HG03095 (cell line): ENCODE measurements at regions not wholly inside any gene's neighbourhood (a gene's known extent, or its start where the extent isn't known, plus 50 kb on each side); places are given as distances from the start of the nearest gene placed in this dataset.

Experiments
- ATAC-seq: cut with Tn5 transposase; IDR thresholded peaks from one replicate; pipeline ENCODE4 v1.9.1; 2021; ENCODE audit warnings: moderate library complexity; ENCODE audit not compliant: unreplicated experiment

GRCh38 chr2:187274146-187274545 lies 173.9 kb downstream of the CALCRL start:
- ATAC-seq = no peak

GRCh38 chr2:187272255-187272654 lies 175.8 kb downstream of the CALCRL start:
- ATAC-seq = no peak

GRCh38 chr2:187271825-187272224 lies 176.2 kb downstream of the CALCRL start:
- ATAC-seq = no peak

DNA sequence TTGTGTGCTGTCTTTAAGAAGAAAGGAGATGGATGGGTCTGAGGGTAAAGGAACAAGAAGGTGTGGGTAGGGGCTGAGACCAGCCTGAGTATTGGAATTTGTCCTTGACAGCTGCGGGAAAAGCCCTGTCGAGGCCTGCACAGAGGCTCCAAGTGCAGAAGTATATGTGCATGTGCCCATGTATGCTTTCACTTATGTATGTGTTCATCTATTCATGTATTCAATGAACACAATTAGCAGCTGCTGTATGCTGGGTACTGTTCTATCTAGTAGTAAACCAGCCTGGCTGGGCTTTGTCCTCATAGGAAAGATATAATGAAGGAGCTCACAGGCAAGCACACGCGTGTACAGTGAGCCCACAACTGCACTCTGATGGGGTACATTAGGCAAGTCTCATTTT lies 181.4 kb downstream of the CALCRL start:
- no peak for ATAC-seq

- ATAC-seq = no peak
Measured at GRCh38 chr2:187266147-187266546, 181.9 kb downstream of the CALCRL start.

DNA sequence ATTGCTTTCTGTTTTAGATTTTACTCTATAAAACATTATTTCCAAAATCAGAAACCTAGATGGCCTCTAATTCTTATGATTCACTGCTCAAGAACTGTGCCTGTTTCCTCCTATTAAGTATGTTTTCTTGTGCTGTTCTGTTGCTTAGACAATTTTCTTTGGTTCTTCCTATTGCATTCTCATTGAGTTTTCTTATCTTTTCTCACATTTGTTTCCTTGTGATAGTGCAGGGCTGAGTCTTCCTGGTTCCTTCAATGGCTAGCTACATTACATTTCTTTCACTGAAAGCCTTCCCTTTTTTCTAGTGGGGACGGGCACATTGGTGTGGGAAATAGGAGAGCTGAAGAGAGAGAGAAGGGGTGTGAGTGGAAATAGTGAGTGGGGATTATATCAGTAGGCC lies 183.4 kb downstream of the CALCRL start:
- no peak for ATAC-seq

- ATAC-seq = no peak
Measured at GRCh38 chr2:187263675-187264560, 184.1 kb downstream of the CALCRL start.

GRCh38 chr2:187261705-187262104 lies 186.3 kb downstream of the CALCRL start:
- ATAC-seq = no peak

DNA sequence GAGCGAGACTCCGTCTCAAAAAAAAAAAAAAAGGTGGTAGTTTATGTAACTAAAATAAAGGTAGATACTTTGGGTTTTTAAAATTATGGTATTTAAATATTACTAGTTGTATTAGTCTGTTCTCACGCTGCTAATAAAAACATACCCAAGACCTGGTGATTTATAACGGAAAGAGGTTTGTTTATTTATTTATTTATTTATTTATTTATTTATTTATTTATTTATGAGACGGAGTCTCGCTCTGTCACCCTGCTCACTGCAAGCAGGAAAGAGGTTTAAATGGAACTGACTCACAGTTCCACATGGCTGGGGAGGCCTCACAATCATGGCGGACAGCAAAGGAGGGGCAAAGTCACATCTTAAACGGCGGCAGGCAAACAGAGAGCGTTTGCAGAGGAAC lies 196.0 kb downstream of the CALCRL start:
- no peak for ATAC-seq

DNA sequence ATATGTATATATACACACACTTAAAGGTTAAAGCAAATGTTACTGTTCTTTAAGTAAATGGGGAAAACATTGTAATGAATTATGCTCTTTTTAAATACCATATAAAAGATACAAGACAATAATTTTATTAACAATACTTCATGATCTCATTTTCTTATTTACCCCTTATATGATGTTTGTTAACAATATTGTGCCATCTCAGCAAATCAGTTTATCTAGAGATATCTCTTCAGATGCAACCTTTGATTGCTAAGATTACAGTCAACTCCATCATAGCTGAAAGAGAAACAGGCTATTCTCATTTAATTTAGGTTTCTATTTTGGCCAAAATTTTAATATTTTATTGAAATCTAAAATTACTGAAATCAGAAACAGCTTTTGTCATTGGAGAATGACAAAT lies 197.9 kb downstream of the CALCRL start:
- ATAC-seq = no peak

- ATAC-seq = no peak
Measured at GRCh38 chr2:187233811-187234210, 214.2 kb downstream of the CALCRL start.

DNA sequence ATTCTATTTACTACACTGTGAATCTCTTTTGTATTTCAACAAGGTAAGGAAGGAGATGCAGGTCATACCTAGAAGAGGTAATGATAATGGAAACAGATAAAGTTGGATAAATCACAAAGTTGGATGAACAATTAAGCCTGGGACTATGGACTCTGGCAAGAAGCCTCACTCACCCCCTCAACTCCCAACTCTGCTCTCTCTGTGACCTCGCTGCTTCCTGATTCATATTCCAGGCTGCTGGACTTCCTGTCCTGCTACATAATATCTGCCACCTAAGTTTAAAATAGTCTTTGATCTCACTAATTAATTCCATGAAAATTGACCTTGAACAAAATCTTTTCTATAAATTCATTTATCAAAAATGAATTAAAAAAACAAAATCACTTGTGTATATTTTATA lies 215.3 kb downstream of the CALCRL start:
- ATAC-seq = no peak

GRCh38 chr2:187230088-187230487 lies 218.0 kb downstream of the CALCRL start:
- ATAC-seq = no peak

DNA sequence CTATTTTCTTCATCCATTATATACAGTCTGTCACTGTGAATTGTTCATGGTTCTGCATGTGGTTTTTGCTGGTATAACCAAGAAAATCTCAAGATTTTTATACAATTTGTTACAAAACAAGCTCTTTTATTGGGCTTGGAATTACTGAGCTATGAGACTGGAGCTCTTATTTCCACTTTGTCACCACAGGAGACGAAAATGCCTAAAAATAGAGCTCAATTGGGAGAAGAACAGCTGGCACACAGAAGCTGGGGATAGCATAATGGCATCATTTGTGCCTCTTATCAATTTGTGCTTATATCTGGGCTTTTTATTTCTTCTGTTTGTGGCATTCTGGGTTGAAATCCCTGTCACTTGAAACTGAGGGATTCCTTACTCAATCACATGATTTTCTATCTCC lies 219.1 kb downstream of the CALCRL start:
- no peak for ATAC-seq

- no peak for ATAC-seq
Measured at GRCh38 chr2:187224989-187225388, 223.1 kb downstream of the CALCRL start.

GRCh38 chr2:187220071-187220470 lies 228.0 kb downstream of the CALCRL start:
- ATAC-seq = no peak

DNA sequence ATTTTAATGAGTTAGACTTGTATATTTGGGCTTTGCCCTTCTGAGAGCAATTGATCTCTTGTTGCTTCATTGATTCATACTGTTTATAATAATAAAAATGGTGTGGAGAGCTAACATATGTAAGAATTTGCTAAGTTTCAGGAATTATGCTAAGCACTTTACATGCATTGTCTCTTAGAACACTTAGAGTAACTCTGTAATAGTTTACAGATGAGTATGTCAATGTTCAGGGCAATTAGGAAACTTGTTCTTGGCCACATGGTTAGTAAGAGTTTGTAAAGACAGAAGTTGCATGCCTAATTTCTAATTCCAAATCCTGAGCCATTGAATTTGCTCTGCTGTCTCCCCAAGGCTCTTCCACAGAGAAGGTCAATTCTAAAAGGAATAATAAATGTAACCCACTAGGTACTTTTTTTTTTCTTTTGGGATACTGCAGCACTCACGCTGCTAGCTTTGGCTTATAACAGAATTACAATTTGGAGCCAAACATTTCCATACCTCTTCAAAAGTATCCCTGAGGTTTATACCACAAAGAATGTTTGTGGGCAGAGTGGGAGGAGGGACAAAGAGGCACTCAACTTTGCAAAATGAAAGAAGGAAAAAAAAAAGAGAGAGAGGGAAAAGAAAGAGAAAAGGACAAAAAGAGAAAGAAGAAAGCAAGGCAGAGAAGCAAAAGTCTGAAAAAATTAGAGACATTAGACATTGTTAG lies 232.4 kb downstream of the CALCRL start:
- ATAC-seq = no peak

GRCh38 chr2:187214306-187214705 lies 233.7 kb downstream of the CALCRL start:
- no peak for ATAC-seq

GRCh38 chr2:187213798-187214197 lies 234.3 kb downstream of the CALCRL start:
- ATAC-seq = no peak

GRCh38 chr2:187210726-187211125 lies 237.3 kb downstream of the CALCRL start:
- no peak for ATAC-seq

DNA sequence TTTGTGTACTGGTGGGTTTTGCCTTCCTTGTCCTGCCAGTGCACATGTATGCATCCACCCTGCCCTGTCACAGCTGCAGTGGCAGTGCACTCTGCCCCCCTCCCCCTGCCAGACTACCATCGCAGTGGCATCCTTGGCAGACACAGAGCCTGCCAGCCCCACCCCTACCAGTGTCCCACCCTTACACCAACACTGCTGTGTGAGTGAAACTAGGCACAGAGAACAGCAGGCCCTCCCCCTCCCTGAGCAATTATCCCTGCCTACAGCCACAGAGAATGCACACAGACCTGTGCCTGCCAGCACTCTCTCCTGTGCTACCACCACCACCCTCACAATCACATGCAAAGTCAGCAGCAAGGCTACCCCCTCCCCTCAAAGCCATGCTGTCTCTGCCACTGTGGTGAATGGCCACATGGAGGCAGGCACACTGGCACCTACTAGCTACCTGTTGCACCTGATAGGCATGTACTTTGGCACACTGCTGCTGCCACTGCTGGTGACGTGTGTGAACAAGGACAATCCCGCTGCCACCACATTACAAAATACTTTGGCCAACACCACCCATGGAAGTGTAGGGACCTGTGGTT lies 239.8 kb downstream of the CALCRL start:
- no peak for ATAC-seq

DNA sequence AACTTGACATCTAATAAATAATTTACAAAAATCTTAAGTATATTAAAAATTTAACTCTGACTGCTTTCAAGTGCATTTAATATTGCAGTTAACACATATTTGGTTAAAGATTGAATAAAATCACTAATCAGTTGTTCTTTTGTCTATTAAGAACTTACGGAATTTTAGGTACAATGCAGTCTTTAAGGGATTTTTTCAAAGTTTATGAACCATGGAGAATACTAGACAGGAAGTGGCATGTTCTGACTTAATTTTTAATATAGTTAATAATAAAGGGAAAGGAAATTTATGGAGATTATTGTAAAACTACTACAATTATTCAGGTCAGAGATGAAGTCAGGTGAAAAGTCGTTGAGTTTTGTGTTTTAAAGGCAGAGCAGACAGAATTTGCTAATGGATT lies 240.9 kb downstream of the CALCRL start:
- ATAC-seq = no peak
